Transverse colon (tissue), 4 donors: ENCODE measurements at regions not wholly inside any gene's neighbourhood (a gene's known extent, or its start where the extent isn't known, plus 50 kb on each side); places are given as distances from the start of the nearest gene placed in this dataset.

ENCODE experiments used
- DNase-seq: peaks from one replicate; pipeline ENCODE4 v3.0.0-alpha.2; 2019
- H3K27ac ChIP-seq, 4 donors: fragments of 200-600 bp; sonication (generic); 2 replicates each; pipeline ENCODE4 v1.5.1; 2016 to 2018; ENCODE audit warnings: inconsistent platforms in 4 of 4
- H3K27me3 ChIP-seq: fragments of 200-600 bp; sonication (generic); 2 replicates; pipeline ENCODE4 v1.5.1; 2017; ENCODE audit warnings: inconsistent platforms
- H3K36me3 ChIP-seq, 4 donors: fragments of 200-600 bp; sonication (generic); 2 replicates each; pipeline ENCODE4 v1.5.1; 2017 to 2019; ENCODE audit warnings: inconsistent platforms in 4 of 4
- H3K4me1 ChIP-seq, 4 donors: fragments of 200-600 bp; sonication (generic); 2 replicates each; pipeline ENCODE4 v1.5.1; 2017 to 2020; ENCODE audit warnings: inconsistent platforms in 4 of 4
- H3K4me3 ChIP-seq, 4 donors: fragments of 200-600 bp; sonication (generic); 1 replicate in 1 of 4; 2 replicates in 3 of 4; pipeline versions ENCODE4 v1.5.1 to v1.6.1; 2017 to 2019; ENCODE audit warnings: inconsistent platforms in 4 of 4
- H3K9me3 ChIP-seq, 2 donors: fragments of 200-600 bp; sonication (generic); 2 replicates each; pipeline ENCODE4 v1.5.1; 2017 to 2019; ENCODE audit warnings: inconsistent platforms in 2 of 2
- EP300 ChIP-seq: sonication (generic); formaldehyde crosslinking; IDR thresholded peaks from one replicate; pipeline ENCODE4 v1.6.1; 2017; ENCODE audit warnings: antibody characterized with exemption, low read depth
- POLR2A ChIP-seq: fragments of 450-650 bp; IDR thresholded peaks from one replicate; pipeline ENCODE4 v1.6.1; 2016; ENCODE audit warnings: antibody characterized with exemption, mild to moderate bottlenecking, moderate library complexity
- POLR2AphosphoS5 ChIP-seq, 3 donors: sonication (generic); formaldehyde crosslinking; IDR thresholded peaks; one replicate each; pipeline ENCODE4 v1.6.1; 2016; ENCODE audit warnings: antibody characterized with exemption in 3 of 3
- WGBS, 2 donors: methylation state at CpG; one replicate each; pipeline ENCODE4 v1.1.5; 2018; ENCODE audit warnings: low coverage in 1 of 2; 5-methylcytosine and 5-hydroxymethylcytosine counted together
- in situ Hi-C, 4 donors: fragments of 200-750 bp; cut with MboI; loops; one replicate each; pipeline versions ENCODE4 v1.15.0 to v1.15.1; 2017; ENCODE audit warnings: low sequenced_read_pairs in 3 of 4, low pct_ligation_motif_present in 1 of 4, low pct_unique_long_range_greater_than_20kb in 1 of 4
- intact Hi-C: fragments of 100-400 bp; cut with DNase I; formaldehyde crosslinking; loops from one replicate; pipeline ENCODE4 v1.15.1; 2023; ENCODE audit warnings: low total_unique reads
- TF ChIP-seq, protein P1 (sequence below), 5 experiments: fragments of 200-600 bp in 3 of 5; fragments of 450-650 bp in 2 of 5; sonication (generic) in 3 of 5; IDR thresholded peaks; 1 replicate in 2 of 5; 2 replicates in 3 of 5; pipeline ENCODE4 v1.5.1; 2016 to 2017; ENCODE audit warnings: antibody characterized with exemption in 5 of 5, inconsistent platforms in 3 of 5, mild to moderate bottlenecking in 2 of 5, moderate library complexity in 1 of 5

DNA sequence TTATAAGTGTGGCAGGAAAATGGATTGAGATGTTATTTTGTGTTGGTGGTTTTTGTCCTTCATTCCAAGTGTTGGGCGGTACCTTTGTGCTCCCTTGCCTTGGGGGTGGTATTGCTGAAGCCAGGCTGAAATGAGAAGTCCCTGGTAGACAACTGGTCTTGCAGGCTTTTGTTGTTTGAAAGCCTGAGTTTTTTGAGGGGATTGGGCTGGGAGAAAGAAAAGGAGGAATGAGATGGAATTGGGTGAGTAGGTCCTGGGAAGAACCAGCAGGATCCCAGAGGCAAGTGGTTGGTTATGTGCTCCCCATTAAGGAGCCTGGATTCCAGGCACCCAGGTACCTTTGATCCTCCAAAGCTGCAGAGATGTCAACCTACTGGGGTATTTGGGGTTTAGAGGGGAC is 93.7 kb upstream of the SLC2A1 start:
- intact Hi-C loops (no loop called here), in situ Hi-C loops (loop anchor here in 2 of 4 donors (25.0 kb wide), 2 partner anchors 265 to 465 kb away; partner anchors contain the start of gene TMEM269 (in 1 of the 2))
- Histone ChIP-seq H3K4me1 (no peaks in the 10 kb centered on the region), H3K27me3 (no peaks in the 10 kb centered on the region), H3K36me3 (no peaks in the 10 kb centered on the region), H3K27ac (no peak overlapping the region), H3K9me3 (no peaks in the 10 kb centered on the region), H3K4me3 (no peak overlapping the region)
- TF ChIP-seq EP300, result no peak
- no peak for TF ChIP-seq POLR2AphosphoS5 (IDR thresholded peaks at IDR 0.05)
- 100% methylated on average over 1 of the region's 1 CpG for WGBS, 2 donors
- DNase-seq, result no peak

DNA sequence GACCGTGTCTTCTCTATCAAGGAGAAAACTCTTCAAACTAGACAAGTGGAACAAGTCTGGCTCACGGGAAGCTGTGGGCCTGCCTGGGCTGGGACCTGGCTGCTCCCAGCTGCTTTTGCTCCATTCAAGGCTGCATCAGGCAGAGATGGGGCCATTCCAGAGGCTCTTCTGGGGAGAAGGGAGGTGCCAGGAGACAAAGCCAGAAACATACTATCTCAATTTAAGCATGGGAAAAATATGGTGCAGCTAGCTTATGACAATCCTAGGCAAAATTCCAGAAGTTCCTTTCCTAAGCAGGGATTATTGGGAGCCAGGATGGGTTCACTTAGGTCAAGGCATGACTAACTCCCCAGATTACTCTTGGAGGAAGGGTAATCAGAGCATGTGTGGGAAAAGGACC is 90.8 kb upstream of the SLC2A1 start:
- DNase-seq, result no peak
- Histone ChIP-seq H3K27ac (no peak overlapping the region), H3K4me1 (no peaks in the 10 kb centered on the region), H3K9me3 (no peaks in the 10 kb centered on the region), H3K36me3 (no peaks in the 10 kb centered on the region), H3K27me3 (no peaks in the 10 kb centered on the region), H3K4me3 (no peak overlapping the region)
- in situ Hi-C loops (no loop called here), intact Hi-C loops (no loop called here)
- WGBS, 2 donors, result 33 to 55% methylated on average over 1 to 2 of the region's 2 CpGs
- TF ChIP-seq POLR2AphosphoS5 (IDR thresholded peaks at IDR 0.05), result no peak

DNA sequence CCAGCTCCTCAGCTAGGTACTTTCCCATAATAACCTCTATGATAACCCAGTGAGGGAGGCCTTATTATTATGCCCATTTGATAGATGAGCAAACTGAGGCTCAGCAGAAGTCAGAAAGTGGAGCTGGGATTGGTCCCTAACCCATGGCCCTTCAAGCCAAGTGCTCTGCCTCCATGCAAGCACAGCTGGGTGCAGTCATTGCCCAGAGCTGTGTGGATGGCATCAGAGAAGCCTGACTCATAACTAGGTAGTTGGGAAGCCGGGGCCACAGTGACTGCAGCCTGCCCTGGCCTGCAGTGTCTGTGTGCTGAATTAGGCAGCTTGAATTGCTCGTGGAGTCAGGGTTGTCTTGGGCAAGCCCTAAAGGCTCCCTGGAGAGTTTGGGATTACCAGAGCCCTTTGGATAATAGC is 89.9 kb upstream of the SLC2A1 start:
- 54% methylated on average over 2 of the region's 2 CpGs; no CpG with 5 or more reads in 1 of the 2 donors for WGBS, 2 donors
- Histone ChIP-seq H3K4me3 (no peak overlapping the region), H3K27me3 (no peaks in the 10 kb centered on the region), H3K4me1 (no peaks in the 10 kb centered on the region), H3K9me3 (no peaks in the 10 kb centered on the region), H3K36me3 (no peaks in the 10 kb centered on the region), H3K27ac (no peak overlapping the region)
- no peak for DNase-seq
- in situ Hi-C loops, result no loop called here
- TF ChIP-seq POLR2AphosphoS5 (IDR thresholded peaks at IDR 0.05) (no peak), EP300 (no peak)
- TF ChIP-seq, protein P1, sequence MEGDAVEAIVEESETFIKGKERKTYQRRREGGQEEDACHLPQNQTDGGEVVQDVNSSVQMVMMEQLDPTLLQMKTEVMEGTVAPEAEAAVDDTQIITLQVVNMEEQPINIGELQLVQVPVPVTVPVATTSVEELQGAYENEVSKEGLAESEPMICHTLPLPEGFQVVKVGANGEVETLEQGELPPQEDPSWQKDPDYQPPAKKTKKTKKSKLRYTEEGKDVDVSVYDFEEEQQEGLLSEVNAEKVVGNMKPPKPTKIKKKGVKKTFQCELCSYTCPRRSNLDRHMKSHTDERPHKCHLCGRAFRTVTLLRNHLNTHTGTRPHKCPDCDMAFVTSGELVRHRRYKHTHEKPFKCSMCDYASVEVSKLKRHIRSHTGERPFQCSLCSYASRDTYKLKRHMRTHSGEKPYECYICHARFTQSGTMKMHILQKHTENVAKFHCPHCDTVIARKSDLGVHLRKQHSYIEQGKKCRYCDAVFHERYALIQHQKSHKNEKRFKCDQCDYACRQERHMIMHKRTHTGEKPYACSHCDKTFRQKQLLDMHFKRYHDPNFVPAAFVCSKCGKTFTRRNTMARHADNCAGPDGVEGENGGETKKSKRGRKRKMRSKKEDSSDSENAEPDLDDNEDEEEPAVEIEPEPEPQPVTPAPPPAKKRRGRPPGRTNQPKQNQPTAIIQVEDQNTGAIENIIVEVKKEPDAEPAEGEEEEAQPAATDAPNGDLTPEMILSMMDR (IDR thresholded peaks at IDR 0.05), result no peak
- intact Hi-C loops, result no loop called here

DNA sequence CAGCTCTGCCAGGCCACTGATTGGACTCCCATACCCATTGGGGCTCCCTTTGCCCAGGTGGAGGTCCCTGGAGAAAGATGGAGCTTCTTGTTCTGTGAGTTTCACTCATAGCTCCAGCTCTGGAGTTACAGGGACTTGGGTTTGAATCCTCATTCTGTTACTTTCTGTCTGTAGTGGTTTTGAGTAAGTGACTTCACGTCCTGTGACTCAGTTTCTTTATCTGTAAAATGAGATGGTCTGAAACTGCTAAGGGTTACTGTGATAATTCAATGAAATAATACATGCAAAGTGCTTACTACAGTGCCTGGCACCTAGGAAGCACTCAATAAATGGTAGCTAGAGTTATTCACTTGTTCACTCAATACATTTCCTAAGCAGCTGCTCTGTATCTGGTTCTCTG is 88.5 kb upstream of the SLC2A1 start:
- in situ Hi-C loops, result no loop called here
- intact Hi-C loops, result no loop called here
- WGBS, 2 donors, result 67 to 84% methylated on average over 1 of the region's 1 CpG

DNA sequence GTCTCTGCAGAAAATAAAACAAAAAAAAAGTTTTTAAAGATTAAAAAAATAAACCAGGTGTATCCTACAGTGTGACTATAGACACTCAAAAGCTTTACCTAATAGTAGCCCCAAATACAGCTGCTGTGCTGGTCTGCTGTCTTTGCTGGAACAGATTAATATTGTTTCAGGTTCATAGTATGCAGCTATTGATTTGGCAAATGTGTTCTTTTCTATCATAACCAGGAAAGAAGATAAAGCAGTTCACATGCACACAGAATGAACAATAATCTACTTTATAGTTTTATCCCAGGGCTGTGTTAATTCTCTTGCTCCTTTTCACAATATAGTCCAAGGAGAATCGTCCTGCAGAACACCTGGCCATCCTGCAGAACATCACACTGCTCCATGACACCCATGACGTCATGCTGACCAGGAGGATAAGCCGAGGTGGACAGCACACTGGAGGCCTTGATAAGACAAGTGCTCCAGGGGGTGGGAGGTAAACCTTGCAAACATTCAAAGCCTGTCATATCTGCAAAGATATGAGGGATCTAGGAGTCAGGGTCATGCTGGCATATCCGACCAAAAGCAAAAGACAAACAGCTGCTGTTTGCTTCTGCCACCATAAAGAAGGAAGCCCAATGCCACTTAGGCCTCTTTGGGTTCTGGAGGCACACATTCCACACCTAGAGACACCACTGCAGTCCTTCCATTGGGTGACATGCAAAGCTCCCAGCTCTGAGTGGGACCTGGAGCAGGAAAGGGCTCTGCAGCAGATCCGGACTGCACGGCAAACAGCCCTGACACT is 86.1 kb upstream of the SLC2A1 start:
- DNase-seq, result no peak
- Histone ChIP-seq H3K27me3 (no peaks in the 10 kb centered on the region), H3K9me3 (no peaks in the 10 kb centered on the region), H3K4me3 (no peak overlapping the region), H3K27ac (no peak overlapping the region), H3K4me1 (no peaks in the 10 kb centered on the region), H3K36me3 (no peaks in the 10 kb centered on the region)
- TF ChIP-seq POLR2A (no peak), POLR2AphosphoS5 (IDR thresholded peaks at IDR 0.05) (no peak), EP300 (no peak)
- TF ChIP-seq, protein P1 (IDR thresholded peaks at IDR 0.05), result no peak
- in situ Hi-C loops (no loop called here), intact Hi-C loops (no loop called here)
- 80 to 84% methylated on average over 1 to 6 of the region's 6 CpGs for WGBS, 2 donors

More for the DNA sequence above, 88.5 kb upstream of the SLC2A1 start:
- TF ChIP-seq EP300, result no peak
- TF ChIP-seq, protein P1 (IDR thresholded peaks at IDR 0.05), result no peak
- TF ChIP-seq POLR2A, result no peak
- TF ChIP-seq POLR2AphosphoS5 (IDR thresholded peaks at IDR 0.05), result no peak
- Histone ChIP-seq H3K4me3 (no peak overlapping the region), H3K27me3 (no peaks in the 10 kb centered on the region), H3K9me3 (no peaks in the 10 kb centered on the region), H3K36me3 (no peaks in the 10 kb centered on the region), H3K27ac (no peak overlapping the region), H3K4me1 (no peaks in the 10 kb centered on the region)
- DNase-seq, result no peak
